Astrocyte of the cerebellum (primary cell): ENCODE measurements at regions not wholly inside any gene's neighbourhood (a gene's known extent, or its start where the extent isn't known, plus 50 kb on each side); places are given as distances from the start of the nearest gene placed in this dataset.

Source experiments
- DNase-seq: peaks from one replicate; pipeline ENCODE4 v3.0.0-alpha.2; 2011; ENCODE audit warnings: low read depth
- H3K4me3 ChIP-seq: 2 replicates; pipeline ENCODE4 v1.5.1; 2011; ENCODE audit warnings: mild to moderate bottlenecking, low read depth, low read length, moderate library complexity
- CTCF ChIP-seq: IDR thresholded peaks from 2 replicates; pipeline ENCODE4 v1.5.1; 2012; ENCODE audit warnings: low read length, low read depth, moderate library complexity, mild to moderate bottlenecking; ENCODE audit errors: missing control alignments
- in situ Hi-C: cut with HindIII; loops from 2 replicates; pipeline ENCODE4 v1.10.0; 2017; ENCODE audit warnings: low sequenced_read_pairs

GRCh38 chr6:18978337-18979128, 591.4 kb downstream of the RNF144B start:
- in situ Hi-C loops: no loop called here
- H3K4me3 ChIP-seq: no peak overlapping the region
- DNase-seq: no peak
- TF ChIP-seq CTCF: no peak

GRCh38 chr6:18985061-18985460, 597.9 kb downstream of the RNF144B start:
- in situ Hi-C loops: no loop called here
- no peak for DNase-seq
- no peak overlapping the region for H3K4me3 ChIP-seq
- TF ChIP-seq CTCF: no peak

- in situ Hi-C loops: no loop called here
- no peak overlapping the region for H3K4me3 ChIP-seq
- no peak for TF ChIP-seq CTCF
- DNase-seq: no peak
Observed at GRCh38 chr6:18985996-18986395, 598.8 kb downstream of the RNF144B start.

- DNase-seq: no peak
- H3K4me3 ChIP-seq: no peak overlapping the region
- TF ChIP-seq CTCF: no peak
- in situ Hi-C loops: no loop called here
Observed at GRCh38 chr6:18988636-18989035, 601.5 kb downstream of the RNF144B start.

- in situ Hi-C loops: no loop called here
Observed at GRCh38 chr6:18990059-18990978, 603.2 kb downstream of the RNF144B start.

GRCh38 chr6:18997375-18997826, 610.3 kb downstream of the RNF144B start:
- peak; percentile 47 for DNase-seq
- peak; percentile 85 for TF ChIP-seq CTCF
- in situ Hi-C loops: no loop called here
- no peak overlapping the region for H3K4me3 ChIP-seq

More at GRCh38 chr6:18990059-18990978, 603.2 kb downstream of the RNF144B start:
- peak; percentile 78 for TF ChIP-seq CTCF
- no peak for DNase-seq
- H3K4me3 ChIP-seq: peak overlapping the region; percentile 3
